ENCODE measurements at regions not wholly inside any gene's neighbourhood (a gene's known extent, or its start where the extent isn't known, plus 50 kb on each side); places are given as distances from the start of the nearest gene placed in this dataset.

DNA sequence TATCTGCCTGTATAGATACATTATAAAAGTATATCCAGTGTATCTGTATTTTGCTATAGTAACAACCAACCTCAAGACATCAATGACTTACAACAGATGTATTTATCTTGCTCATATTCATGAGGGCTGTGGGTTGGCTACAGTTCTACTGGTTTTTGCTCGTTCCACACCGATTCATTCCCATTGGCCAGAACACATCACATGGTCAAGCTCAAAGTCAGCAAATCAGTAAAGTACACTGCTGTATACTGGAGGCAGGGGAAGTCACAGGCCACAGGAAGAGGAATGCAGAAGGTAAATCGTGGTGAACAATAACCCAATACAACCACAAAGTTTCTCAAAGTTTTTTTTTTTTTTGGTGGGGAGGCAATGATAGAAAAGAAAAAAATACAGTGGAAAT lies 180.0 kb upstream of the CDKN3 start:
- TF ChIP-seq, protein P1, sequence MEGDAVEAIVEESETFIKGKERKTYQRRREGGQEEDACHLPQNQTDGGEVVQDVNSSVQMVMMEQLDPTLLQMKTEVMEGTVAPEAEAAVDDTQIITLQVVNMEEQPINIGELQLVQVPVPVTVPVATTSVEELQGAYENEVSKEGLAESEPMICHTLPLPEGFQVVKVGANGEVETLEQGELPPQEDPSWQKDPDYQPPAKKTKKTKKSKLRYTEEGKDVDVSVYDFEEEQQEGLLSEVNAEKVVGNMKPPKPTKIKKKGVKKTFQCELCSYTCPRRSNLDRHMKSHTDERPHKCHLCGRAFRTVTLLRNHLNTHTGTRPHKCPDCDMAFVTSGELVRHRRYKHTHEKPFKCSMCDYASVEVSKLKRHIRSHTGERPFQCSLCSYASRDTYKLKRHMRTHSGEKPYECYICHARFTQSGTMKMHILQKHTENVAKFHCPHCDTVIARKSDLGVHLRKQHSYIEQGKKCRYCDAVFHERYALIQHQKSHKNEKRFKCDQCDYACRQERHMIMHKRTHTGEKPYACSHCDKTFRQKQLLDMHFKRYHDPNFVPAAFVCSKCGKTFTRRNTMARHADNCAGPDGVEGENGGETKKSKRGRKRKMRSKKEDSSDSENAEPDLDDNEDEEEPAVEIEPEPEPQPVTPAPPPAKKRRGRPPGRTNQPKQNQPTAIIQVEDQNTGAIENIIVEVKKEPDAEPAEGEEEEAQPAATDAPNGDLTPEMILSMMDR (IDR thresholded peaks at IDR 0.05; ENCODE audit: control insufficient read depth, insufficient read depth, low read depth, low read length, missing control alignments) = no peak
- H3K4me3 ChIP-seq (ENCODE audit: control insufficient read depth, low read depth, low read length) = no peak overlapping the region
- DNase-seq (ENCODE audit: low read depth) = no peak

- TF ChIP-seq, protein P1 (IDR thresholded peaks at IDR 0.05; ENCODE audit: control insufficient read depth, insufficient read depth, low read depth, low read length, missing control alignments) = no peak
These were observed 177.3 kb upstream of the CDKN3 start for GRCh38 chr14:54219261-54220070.

GRCh38 chr14:54220071-54220703 lies 176.6 kb upstream of the CDKN3 start:
- TF ChIP-seq, protein P1 (IDR thresholded peaks at IDR 0.05; ENCODE audit: control insufficient read depth, insufficient read depth, low read depth, low read length, missing control alignments) = no peak
- DNase-seq (ENCODE audit: low read depth) = no peak
- H3K4me3 ChIP-seq (ENCODE audit: control insufficient read depth, low read depth, low read length) = peak overlapping the region; percentile 10

More at GRCh38 chr14:54219261-54220070, 177.3 kb upstream of the CDKN3 start:
- DNase-seq (ENCODE audit: low read depth) = no peak
- H3K4me3 ChIP-seq (ENCODE audit: control insufficient read depth, low read depth, low read length) = no peak overlapping the region

GRCh38 chr14:54220704-54221431 lies 175.9 kb upstream of the CDKN3 start:
- DNase-seq (ENCODE audit: low read depth) = no peak
- H3K4me3 ChIP-seq (ENCODE audit: control insufficient read depth, low read depth, low read length) = no peak overlapping the region
- TF ChIP-seq, protein P1 (IDR thresholded peaks at IDR 0.05; ENCODE audit: control insufficient read depth, insufficient read depth, low read depth, low read length, missing control alignments) = no peak

DNA sequence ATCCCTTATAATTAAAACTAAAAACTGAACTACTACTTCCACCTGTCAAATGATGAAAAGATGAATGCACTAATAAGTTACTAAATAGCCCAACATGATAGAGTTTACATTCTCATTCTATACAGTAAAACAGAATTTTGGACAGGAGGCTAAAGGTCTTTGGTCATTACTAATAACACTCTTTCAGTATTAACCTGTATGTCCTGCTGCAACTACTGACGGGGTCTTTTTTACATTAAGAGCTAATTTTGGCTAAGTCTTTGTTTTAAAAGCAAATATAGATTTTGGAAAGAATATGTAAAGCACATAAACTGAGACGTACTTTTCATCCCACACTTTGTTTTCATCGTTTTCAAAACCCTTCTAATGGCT lies 175.4 kb upstream of the CDKN3 start:
- no peak for DNase-seq (ENCODE audit: low read depth)
- TF ChIP-seq, protein P1 (IDR thresholded peaks at IDR 0.05; ENCODE audit: control insufficient read depth, insufficient read depth, low read depth, low read length, missing control alignments) = no peak
- no peak overlapping the region for H3K4me3 ChIP-seq (ENCODE audit: control insufficient read depth, low read depth, low read length)

DNA sequence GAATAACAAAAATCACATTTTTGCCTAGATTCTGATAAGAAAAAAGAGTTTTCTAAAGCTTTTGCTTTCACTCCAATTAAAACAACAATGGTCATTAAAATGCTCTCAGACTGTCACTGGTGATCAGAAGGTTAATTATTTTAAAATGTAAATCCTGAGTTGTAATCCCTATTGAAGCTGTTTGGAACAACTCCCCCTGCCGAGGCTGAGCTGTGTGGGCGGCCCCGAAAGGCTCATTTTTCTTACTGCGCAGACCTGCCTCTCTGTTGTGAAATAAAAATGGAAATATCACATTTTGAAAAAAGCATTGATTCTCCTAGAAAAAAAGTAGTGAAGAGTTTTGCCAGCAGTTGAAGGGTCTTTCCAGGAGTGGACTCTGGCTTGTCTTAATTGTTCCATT lies 174.8 kb upstream of the CDKN3 start:
- DNase-seq (ENCODE audit: low read depth) = no peak
- H3K4me3 ChIP-seq (ENCODE audit: control insufficient read depth, low read depth, low read length) = no peak overlapping the region
- TF ChIP-seq, protein P1 (IDR thresholded peaks at IDR 0.05; ENCODE audit: control insufficient read depth, insufficient read depth, low read depth, low read length, missing control alignments) = no peak

Data from AG09309 (cell line).